Small intestine (tissue), 7 donors: ENCODE measurements at regions not wholly inside any gene's neighbourhood (a gene's known extent, or its start where the extent isn't known, plus 50 kb on each side); places are given as distances from the start of the nearest gene placed in this dataset.

ENCODE experiments used
- DNase-seq, 2 donors: peaks; one replicate each; pipeline versions ENCODE4 v3.0.0 to v3.0.0-alpha.2; 2013
- FAIRE-seq: peaks from 2 replicates; lab custom pipeline; 2012; peaks lifted over from hg19 to GRCh38; lab: Jason Lieb, UNC
- H3K27ac ChIP-seq, 3 donors: one replicate each; pipeline ENCODE4 v1.5.1; 2013; ENCODE audit warnings: low read length in 2 of 3, mild to moderate bottlenecking in 2 of 3, control low read depth in 1 of 3, inconsistent platforms in 1 of 3, low read depth in 1 of 3, moderate library complexity in 1 of 3
- H3K27me3 ChIP-seq, 3 donors: one replicate each; pipeline ENCODE4 v1.6.1; 2013; ENCODE audit warnings: low read length in 3 of 3, inconsistent platforms in 1 of 3; ENCODE audit not compliant: control insufficient read depth in 3 of 3, insufficient read depth in 3 of 3
- H3K36me3 ChIP-seq, 3 donors: one replicate each; pipeline ENCODE4 v1.6.1; 2013; ENCODE audit warnings: low read length in 3 of 3, inconsistent platforms in 1 of 3, low read depth in 1 of 3, mild to moderate bottlenecking in 1 of 3, moderate library complexity in 1 of 3; ENCODE audit not compliant: control insufficient read depth in 3 of 3, insufficient read depth in 2 of 3
- H3K4me1 ChIP-seq, 3 donors: one replicate each; pipeline ENCODE4 v1.6.1; 2013; ENCODE audit warnings: low read length in 2 of 3, inconsistent platforms in 1 of 3, low read depth in 1 of 3, mild to moderate bottlenecking in 1 of 3, moderate library complexity in 1 of 3; ENCODE audit not compliant: control insufficient read depth in 3 of 3, insufficient read depth in 2 of 3
- H3K4me3 ChIP-seq, 3 donors: one replicate each; pipeline ENCODE4 v1.5.1; 2013; ENCODE audit warnings: low read length in 3 of 3, control low read depth in 1 of 3, inconsistent platforms in 1 of 3, low read depth in 1 of 3, mild to moderate bottlenecking in 1 of 3, moderate library complexity in 1 of 3
- H3K9me3 ChIP-seq, 2 donors: one replicate each; pipeline ENCODE4 v1.6.1; 2013; ENCODE audit warnings: low read depth in 1 of 2, low read length in 1 of 2; ENCODE audit not compliant: control insufficient read depth in 2 of 2, insufficient read depth in 1 of 2
- WGBS, 3 donors: extraction: QIAGEN DNeasy Blood & Tissue Kit; methylation state at CpG; one replicate each; pipeline ENCODE4 v1.1.7; 2013; 5-methylcytosine and 5-hydroxymethylcytosine counted together
- donor health status: healthy with polysubstance abuse.
- donor health status: control.
- donor health status: control.
- donor health status: Bipolar disorder and iron deficiency.
- donor health status: healthy.

GRCh38 chr3:98967758-98968157 lies 66.3 kb upstream of the DCBLD2 start:
- Histone ChIP-seq H3K27ac (no peak overlapping the region), H3K4me3 (no peak overlapping the region), H3K27me3 (no peaks in the 10 kb centered on the region), H3K36me3 (no peaks in the 10 kb centered on the region), H3K4me1 (no peaks in the 10 kb centered on the region), H3K9me3 (no peaks in the 10 kb centered on the region)
- no peak for FAIRE-seq
- no peak for DNase-seq

GRCh38 chr3:98966862-98967546 lies 65.5 kb upstream of the DCBLD2 start:
- Histone ChIP-seq H3K4me1 (no peaks in the 10 kb centered on the region), H3K4me3 (no peak overlapping the region), H3K27me3 (no peaks in the 10 kb centered on the region), H3K27ac (no peak overlapping the region), H3K36me3 (no peaks in the 10 kb centered on the region), H3K9me3 (no peaks in the 10 kb centered on the region)
- no peak for FAIRE-seq
- 82 to 90% (median 88%) methylated on average over 4 of the region's 4 CpGs for WGBS, 3 donors
- DNase-seq = no peak

GRCh38 chr3:98966434-98966833 lies 64.9 kb upstream of the DCBLD2 start:
- 66 to 88% (median 71%) methylated on average over 1 of the region's 1 CpG for WGBS, 3 donors
- Histone ChIP-seq H3K4me3 (no peak overlapping the region), H3K27ac (no peak overlapping the region), H3K27me3 (no peaks in the 10 kb centered on the region), H3K36me3 (no peaks in the 10 kb centered on the region), H3K9me3 (no peaks in the 10 kb centered on the region), H3K4me1 (no peaks in the 10 kb centered on the region)
- DNase-seq = no peak
- FAIRE-seq = no peak

- no peak for DNase-seq
- Histone ChIP-seq H3K27ac (no peak overlapping the region), H3K4me3 (no peak overlapping the region), H3K9me3 (no peaks in the 10 kb centered on the region), H3K4me1 (no peaks in the 10 kb centered on the region), H3K27me3 (no peaks in the 10 kb centered on the region), H3K36me3 (no peaks in the 10 kb centered on the region)
- WGBS, 3 donors = 74 to 89% (median 84%) methylated on average over 2 of the region's 2 CpGs
- no peak for FAIRE-seq
Observed at GRCh38 chr3:98964784-98965183, 63.3 kb upstream of the DCBLD2 start.

- FAIRE-seq (no peak), DNase-seq (no peak)
- H3K4me3 ChIP-seq = no peak overlapping the region
- H3K27me3 ChIP-seq = no peaks in the 10 kb centered on the region
- H3K36me3 ChIP-seq = no peaks in the 10 kb centered on the region
- no peaks in the 10 kb centered on the region for H3K4me1 ChIP-seq
- no peaks in the 10 kb centered on the region for H3K9me3 ChIP-seq
- 69 to 85% (median 81%) methylated on average over 2 of the region's 2 CpGs for WGBS, 3 donors
- H3K27ac ChIP-seq = no peak overlapping the region
Observed at GRCh38 chr3:98963546-98963945, 62.1 kb upstream of the DCBLD2 start.

- no peaks in the 10 kb centered on the region for H3K27me3 ChIP-seq
- no peaks in the 10 kb centered on the region for H3K4me1 ChIP-seq
- no peak overlapping the region for H3K27ac ChIP-seq
- DNase-seq (no peak), FAIRE-seq (no peak)
- no peaks in the 10 kb centered on the region for H3K9me3 ChIP-seq
- no peak overlapping the region for H3K4me3 ChIP-seq
- no peaks in the 10 kb centered on the region for H3K36me3 ChIP-seq
Observed at GRCh38 chr3:98962951-98963350, 61.5 kb upstream of the DCBLD2 start.

- H3K4me3 ChIP-seq = no peak overlapping the region
- no peaks in the 10 kb centered on the region for H3K27me3 ChIP-seq
- WGBS, 3 donors = 80 to 88% (median 83%) methylated on average over 4 of the region's 4 CpGs
- no peaks in the 10 kb centered on the region for H3K4me1 ChIP-seq
- FAIRE-seq (no peak), DNase-seq (no peak)
- no peaks in the 10 kb centered on the region for H3K9me3 ChIP-seq
- H3K27ac ChIP-seq = no peak overlapping the region
- no peaks in the 10 kb centered on the region for H3K36me3 ChIP-seq
Observed at GRCh38 chr3:98962189-98962930, 60.9 kb upstream of the DCBLD2 start.

GRCh38 chr3:98961161-98962155 lies 60.0 kb upstream of the DCBLD2 start:
- Histone ChIP-seq H3K27ac (no peak overlapping the region), H3K4me3 (no peak overlapping the region), H3K27me3 (no peaks in the 10 kb centered on the region), H3K9me3 (no peaks in the 10 kb centered on the region), H3K36me3 (no peaks in the 10 kb centered on the region), H3K4me1 (no peaks in the 10 kb centered on the region)
- FAIRE-seq = no peak
- WGBS, 3 donors = 42 to 50% (median 42%) methylated on average over 2 of the region's 2 CpGs
- DNase-seq = no peak
